GM12878 (cell line): ENCODE measurements at regions not wholly inside any gene's neighbourhood (a gene's known extent, or its start where the extent isn't known, plus 50 kb on each side); places are given as distances from the start of the nearest gene placed in this dataset.

ENCODE experiments used
- ATAC-seq: fragments of 200-7000 bp; cut with Tn5 transposase; 3 replicates; pipeline ENCODE4 v1.9.1; 2020; ENCODE audit warnings: mild to moderate bottlenecking, moderate library complexity
- BruUV-seq: library from RNA; stranded (reverse); fragments of 400-500 nt; replicated peaks from 2 replicates; lab custom pipeline; 2021; lab: Mats Ljungman, UMichigan
- CTCF ChIA-PET: fragments of 300-600 bp; sonication (Branson Sonifier 250); formaldehyde crosslinking; extraction: SDS; loops from one replicate; lab custom pipeline; 2021; ENCODE audit warnings: inconsistent platforms; lab: Yijun Ruan, JAX
- POLR2A ChIA-PET: fragments of 350-600 bp; formaldehyde crosslinking; extraction: SDS; loops from one replicate; lab custom pipeline; 2021; ENCODE audit warnings: inconsistent platforms; lab: Charles Lee
- RAD21 ChIA-PET: fragments of 300-600 bp; sonication (Branson Sonifier 250); formaldehyde crosslinking; loops from one replicate; lab custom pipeline; 2023; ENCODE audit warnings: antibody characterized with exemption; ENCODE audit not compliant: unreplicated experiment; lab: Charles Lee
- SMC1A ChIA-PET: fragments of 300-600 bp; sonication (Branson Sonifier 250); formaldehyde crosslinking; loops from one replicate; lab custom pipeline; 2023; ENCODE audit not compliant: unreplicated experiment, uncharacterized antibody; lab: Charles Lee
- DNase-seq: peaks from one replicate; pipeline ENCODE4 v3.0.0-alpha.2; 2011; ENCODE audit warnings: low read depth, low spot score
- FAIRE-seq: peaks from 3 replicates; lab custom pipeline; 2011; peaks lifted over from hg19 to GRCh38; lab: Jason Lieb, UNC
- H2AFZ ChIP-seq: 2 replicates; pipeline ENCODE4 v1.6.0; 2011; ENCODE audit warnings: low read depth, low read length, control low read depth; ENCODE audit not compliant: control insufficient read depth
- H3K27ac ChIP-seq: 2 replicates; pipeline ENCODE4 v1.5.1; 2011; ENCODE audit warnings: control low read depth; ENCODE audit not compliant: control insufficient read depth, insufficient read depth
- H3K27me3 ChIP-seq, 2 experiments: replicated peaks in 1 of 2; 2 replicates each; pipeline versions ENCODE4 v1.6.0 to v1.6.1; 2011; ENCODE audit warnings: low read length in 1 of 2; ENCODE audit not compliant: control insufficient read depth in 2 of 2, insufficient read depth in 2 of 2
- H3K36me3 ChIP-seq, 2 experiments: 2 replicates each; pipeline ENCODE4 v1.5.1; 2011; ENCODE audit warnings: low read length in 1 of 2; ENCODE audit not compliant: control insufficient read depth in 2 of 2, insufficient read depth in 2 of 2
- H3K4me1 ChIP-seq: 2 replicates; pipeline ENCODE4 v1.6.1; 2011; ENCODE audit warnings: mild to moderate bottlenecking, low read length, moderate library complexity, mixed read lengths; ENCODE audit not compliant: control insufficient read depth, insufficient read depth
- H3K4me2 ChIP-seq: 2 replicates; pipeline ENCODE4 v1.6.0; 2011; ENCODE audit warnings: control low read depth; ENCODE audit not compliant: control insufficient read depth, insufficient read depth
- H3K4me3 ChIP-seq: fragments of 200-600 bp; sonication (generic); 2 replicates; pipeline ENCODE4 v1.5.1; 2016
- H3K79me2 ChIP-seq: 2 replicates; pipeline ENCODE4 v1.6.0; 2011; ENCODE audit warnings: low read length; ENCODE audit not compliant: control insufficient read depth, insufficient read depth
- H3K9ac ChIP-seq: 2 replicates; pipeline ENCODE4 v1.8.0; 2011; ENCODE audit warnings: low read length, control low read depth, mixed read lengths; ENCODE audit not compliant: control insufficient read depth, insufficient read depth
- H3K9me3 ChIP-seq: replicated peaks from 3 replicates; pipeline ENCODE4 v1.5.1; 2011; ENCODE audit warnings: mild to moderate bottlenecking, low read length; ENCODE audit not compliant: control insufficient read depth, insufficient read depth
- H4K20me1 ChIP-seq: 2 replicates; pipeline ENCODE4 v1.6.0; 2011; ENCODE audit not compliant: control insufficient read depth, insufficient read depth
- REST ChIP-seq: IDR thresholded peaks from 2 replicates; pipeline ENCODE4 v1.6.1; 2012; ENCODE audit warnings: mild to moderate bottlenecking, low read depth, low read length
- SRF ChIP-seq, 2 experiments: IDR thresholded peaks; 2 replicates each; pipeline ENCODE4 v1.6.1; 2011; ENCODE audit warnings: low read depth in 2 of 2, low read length in 2 of 2, mild to moderate bottlenecking in 1 of 2, moderate library complexity in 1 of 2
- ZNF207 ChIP-seq: fragments of 450-650 bp; IDR thresholded peaks from 2 replicates; pipeline ENCODE4 v1.6.1; 2014; ENCODE audit warnings: antibody characterized with exemption, mild to moderate bottlenecking, borderline replicate concordance
- WGBS: methylation state at CpG from one replicate; pipeline ENCODE4 v1.1.6; 2016; ENCODE audit warnings: low lambda C conversion rate; ENCODE audit not compliant: insufficient replicate concordance, insufficient coverage; ENCODE audit errors: missing lambda C conversion rate; 5-methylcytosine and 5-hydroxymethylcytosine counted together
- in situ Hi-C: fragments of 300-500 bp; cut with MboI; formaldehyde crosslinking; loops from 9 replicates; pipeline ENCODE4 v1.14.3; 2018; ENCODE audit warnings: mixed read lengths
- intact Hi-C: fragments of 100-400 bp; cut with micrococcal nuclease; formaldehyde crosslinking; loops from one replicate; pipeline ENCODE4 v1.14.2; 2022; ENCODE audit not compliant: unreplicated experiment

GRCh38 chr11:92885600-92885999, 83.9 kb upstream of the MTNR1B start:
- Histone ChIP-seq H3K4me3 (no peak overlapping the region), H3K27ac (no peak overlapping the region), H2AFZ (no peak overlapping the region), H3K9ac (no peak overlapping the region), H3K36me3 (no peaks in the 10 kb centered on the region), H3K4me2 (no peak overlapping the region), H4K20me1 (no peaks in the 10 kb centered on the region), H3K4me1 (no peaks in the 10 kb centered on the region), H3K9me3 (no peaks in the 10 kb centered on the region), H3K27me3 (peaks cover 0 to 2% of the 10 kb centered on the region in 2 experiments; a peak in 2 of 4 replicates), H3K79me2 (no peaks in the 10 kb centered on the region)
- CTCF ChIA-PET: interaction anchor here (0.6 to 1.7 kb wide), 7 partner anchors 9 to 939 kb away, joined by 3 to 8 read pairs (median 3); no protein-coding TSS in a partner anchor
- in situ Hi-C loops (no loop called here), intact Hi-C loops (loop anchor here (5.0 kb wide), 1 partner anchor 543 kb away; no protein-coding TSS in a partner anchor)
- WGBS: 35% methylated on average over 4 of the region's 4 CpGs
- BruUV-seq: no TSS peak
- DNase-seq (no peak), ATAC-seq (no peak), FAIRE-seq (no peak)
- POLR2A ChIA-PET: no interaction called here
- TF ChIP-seq REST: no peak
- no peak for TF ChIP-seq SRF (IDR thresholded peaks at IDR 0.05; ENCODE audit: low read depth in 2 of 2, low read length in 2 of 2)
- no peak for TF ChIP-seq ZNF207
- RAD21 ChIA-PET: no interaction called here
- SMC1A ChIA-PET: interaction anchor here (0.7 to 1.8 kb wide), 3 partner anchors 8 to 375 kb away, joined by 3 to 5 read pairs (median 3); no protein-coding TSS in a partner anchor
